PC-9 (cell line): ENCODE measurements at regions not wholly inside any gene's neighbourhood (a gene's known extent, or its start where the extent isn't known, plus 50 kb on each side); places are given as distances from the start of the nearest gene placed in this dataset.

Source experiments
- BruUV-seq: library from RNA; stranded (reverse); fragments of 400-500 nt; replicated peaks from 2 replicates; lab custom pipeline; 2021; lab: Mats Ljungman, UMichigan
- CTCF ChIA-PET: fragments of 300-600 bp; sonication (Branson Sonifier 250); formaldehyde crosslinking; loops from one replicate; lab custom pipeline; 2022; ENCODE audit warnings: antibody characterized with exemption; lab: Charles Lee
- POLR2A ChIA-PET: fragments of 300-600 bp; sonication (Branson Sonifier 250); formaldehyde crosslinking; loops from one replicate; lab custom pipeline; 2022; ENCODE audit warnings: antibody characterized with exemption; ENCODE audit not compliant: unreplicated experiment; lab: Charles Lee
- DNase-seq, 2 experiments: peaks; one replicate each; pipeline versions ENCODE4 v3.0.0 to v3.0.0-alpha.2; 2015 to 2022; ENCODE audit warnings: mixed read lengths in 1 of 2
- H2AFZ ChIP-seq: fragments of 200-600 bp; sonication (generic); 2 replicates; pipeline ENCODE4 v1.8.1; 2017; ENCODE audit warnings: antibody characterized with exemption
- H3F3A ChIP-seq: fragments of 200-600 bp; sonication (generic); 2 replicates; pipeline ENCODE4 v1.8.1; 2017; ENCODE audit warnings: antibody characterized with exemption, mild to moderate bottlenecking, low read depth; ENCODE audit not compliant: insufficient read depth
- H3K27ac ChIP-seq: fragments of 200-600 bp; sonication (generic); 2 replicates; pipeline ENCODE4 v1.6.1; 2016; ENCODE audit warnings: mixed run types
- H3K27me3 ChIP-seq: fragments of 200-600 bp; sonication (generic); 2 replicates; pipeline ENCODE4 v1.6.1; 2016; ENCODE audit warnings: low read depth, mixed run types; ENCODE audit not compliant: insufficient read depth
- H3K36me3 ChIP-seq: fragments of 200-600 bp; sonication (generic); 2 replicates; pipeline ENCODE4 v1.6.1; 2016; ENCODE audit warnings: low read depth, mixed run types
- H3K4me1 ChIP-seq: fragments of 200-600 bp; sonication (generic); replicated peaks from 2 replicates; pipeline ENCODE4 v1.6.1; 2016; ENCODE audit warnings: mixed run types; ENCODE audit not compliant: insufficient read depth
- H3K4me2 ChIP-seq: fragments of 200-600 bp; sonication (generic); 2 replicates; pipeline ENCODE4 v1.6.1; 2017; ENCODE audit warnings: mixed run types
- H3K4me3 ChIP-seq: fragments of 200-600 bp; sonication (generic); 2 replicates; pipeline ENCODE4 v1.6.1; 2016; ENCODE audit warnings: mixed run types
- H3K79me2 ChIP-seq: fragments of 200-600 bp; sonication (generic); 2 replicates; pipeline ENCODE4 v1.6.1; 2017; ENCODE audit warnings: low read depth, mixed run types
- H3K9me2 ChIP-seq: fragments of 200-600 bp; sonication (generic); 2 replicates; pipeline ENCODE4 v1.8.1; 2017; ENCODE audit warnings: mild to moderate bottlenecking; ENCODE audit not compliant: insufficient read depth
- H3K9me3 ChIP-seq: fragments of 200-600 bp; sonication (generic); 2 replicates; pipeline ENCODE4 v1.8.1; 2016; ENCODE audit warnings: low read depth; ENCODE audit not compliant: insufficient read depth
- H4K20me1 ChIP-seq: fragments of 200-600 bp; sonication (generic); 2 replicates; pipeline ENCODE4 v1.8.1; 2017; ENCODE audit not compliant: insufficient read depth
- CTCF ChIP-seq: fragments of 200-600 bp; sonication (generic); conservative IDR thresholded peaks from 2 replicates; pipeline ENCODE4 v1.6.1; 2017; ENCODE audit warnings: mixed run types, antibody characterized with exemption, mild to moderate bottlenecking, moderate library complexity
- EZH2 ChIP-seq: fragments of 200-600 bp; sonication (generic); IDR thresholded peaks from 2 replicates; pipeline ENCODE4 v1.8.0; 2017; ENCODE audit warnings: antibody characterized with exemption, low read depth
- intact Hi-C: fragments of 100-400 bp; cut with micrococcal nuclease; formaldehyde crosslinking; loops from one replicate; pipeline ENCODE4 v1.10.0; 2022; ENCODE audit not compliant: unreplicated experiment

- Histone ChIP-seq H3K36me3 (no peaks in the 10 kb centered on the region), H3K27ac (no peak overlapping the region), H2AFZ (no peak overlapping the region), H3K4me3 (no peak overlapping the region), H3F3A (no peaks in the 10 kb centered on the region), H3K27me3 (no peaks in the 10 kb centered on the region), H4K20me1 (no peaks in the 10 kb centered on the region), H3K4me2 (no peak overlapping the region), H3K79me2 (no peaks in the 10 kb centered on the region), H3K9me3 (no peaks in the 10 kb centered on the region), H3K9me2 (no peaks in the 10 kb centered on the region), H3K4me1 (no peaks in the 10 kb centered on the region)
- TF ChIP-seq CTCF (no peak), EZH2 (no peak)
- ChIA-PET CTCF (no interaction called here), POLR2A (interaction anchor here (0.5 kb wide), 1 partner anchor 16 kb away, joined by 5 read pairs; no protein-coding TSS in a partner anchor)
- no peak for DNase-seq
- BruUV-seq: no TSS peak
- intact Hi-C loops: no loop called here
Measured at GRCh38 chrX:115413246-115413878, 123.8 kb downstream of the LUZP4 start.

- Histone ChIP-seq H2AFZ (no peak overlapping the region), H4K20me1 (no peaks in the 10 kb centered on the region), H3K79me2 (no peaks in the 10 kb centered on the region), H3K4me1 (no peaks in the 10 kb centered on the region), H3K9me2 (no peaks in the 10 kb centered on the region), H3K27ac (no peak overlapping the region), H3F3A (no peaks in the 10 kb centered on the region), H3K27me3 (no peaks in the 10 kb centered on the region), H3K9me3 (no peaks in the 10 kb centered on the region), H3K4me3 (no peak overlapping the region), H3K4me2 (no peak overlapping the region), H3K36me3 (no peaks in the 10 kb centered on the region)
- TF ChIP-seq CTCF (no peak), EZH2 (no peak)
- no peak for DNase-seq
- ChIA-PET POLR2A (no interaction called here), CTCF (no interaction called here)
- BruUV-seq: no TSS peak
- intact Hi-C loops: no loop called here
Measured at GRCh38 chrX:115419069-115419468, 129.6 kb downstream of the LUZP4 start.

- CTCF ChIA-PET: no interaction called here
Measured at GRCh38 chrX:115423086-115423485, 133.6 kb downstream of the LUZP4 start.

More at GRCh38 chrX:115423086-115423485, 133.6 kb downstream of the LUZP4 start:
- H3K4me3 ChIP-seq: no peak overlapping the region
- H4K20me1 ChIP-seq: no peaks in the 10 kb centered on the region
- no peaks in the 10 kb centered on the region for H3F3A ChIP-seq
- no peak overlapping the region for H3K27ac ChIP-seq
- H3K79me2 ChIP-seq: no peaks in the 10 kb centered on the region
- no peak overlapping the region for H3K4me2 ChIP-seq
- H3K36me3 ChIP-seq: no peaks in the 10 kb centered on the region
- BruUV-seq: no TSS peak
- no peaks in the 10 kb centered on the region for H3K9me2 ChIP-seq
- no peak for DNase-seq
- H2AFZ ChIP-seq: no peak overlapping the region
- H3K27me3 ChIP-seq: no peaks in the 10 kb centered on the region
- H3K4me1 ChIP-seq: no peaks in the 10 kb centered on the region
- POLR2A ChIA-PET: no interaction called here
- TF ChIP-seq CTCF (no peak), EZH2 (no peak)
- intact Hi-C loops: no loop called here
- peaks cover 4% of the 10 kb centered on the region; the same call in 1 of the 2 replicates for H3K9me3 ChIP-seq
